Coronary artery (tissue), 2 donors: ENCODE measurements at regions not wholly inside any gene's neighbourhood (a gene's known extent, or its start where the extent isn't known, plus 50 kb on each side); places are given as distances from the start of the nearest gene placed in this dataset.

Experiments
- DNase-seq: peaks from one replicate; pipeline ENCODE4 v3.0.0-alpha.2; 2017; ENCODE audit warnings: low spot score
- H3K27ac ChIP-seq, 2 donors: fragments of 200-600 bp; sonication (generic); one replicate each; pipeline ENCODE4 v1.5.1; 2016 to 2019
- H3K4me3 ChIP-seq: fragments of 200-600 bp; sonication (generic); 2 replicates; pipeline ENCODE4 v1.5.1; 2016; ENCODE audit warnings: mild to moderate bottlenecking, moderate library complexity
- TF ChIP-seq, protein P1 (sequence below): fragments of 200-600 bp; sonication (generic); IDR thresholded peaks from one replicate; pipeline ENCODE4 v1.5.1; 2019; ENCODE audit warnings: antibody characterized with exemption

DNA sequence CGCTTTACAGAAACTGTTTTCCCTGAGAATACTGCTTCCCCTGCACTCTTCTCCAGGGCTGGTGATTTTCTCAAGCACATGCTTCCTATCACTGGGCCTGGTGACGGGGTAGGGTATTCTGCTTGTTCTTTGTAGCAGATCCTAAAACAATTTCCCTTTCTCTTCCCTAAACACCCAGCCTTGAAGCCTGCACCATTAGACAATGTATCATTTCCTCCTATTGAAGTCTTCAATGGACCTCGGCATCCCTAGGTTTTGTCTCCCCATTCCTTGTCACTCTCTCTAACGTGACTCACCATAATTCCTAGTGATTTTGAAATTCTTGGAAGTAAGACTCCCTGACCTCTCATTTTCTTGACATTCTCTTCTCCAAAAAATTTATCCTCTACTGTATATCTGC is 109.5 kb upstream of the GHITM start:
- Histone ChIP-seq H3K27ac (no peak overlapping the region), H3K4me3 (no peak overlapping the region)
- TF ChIP-seq, protein P1, sequence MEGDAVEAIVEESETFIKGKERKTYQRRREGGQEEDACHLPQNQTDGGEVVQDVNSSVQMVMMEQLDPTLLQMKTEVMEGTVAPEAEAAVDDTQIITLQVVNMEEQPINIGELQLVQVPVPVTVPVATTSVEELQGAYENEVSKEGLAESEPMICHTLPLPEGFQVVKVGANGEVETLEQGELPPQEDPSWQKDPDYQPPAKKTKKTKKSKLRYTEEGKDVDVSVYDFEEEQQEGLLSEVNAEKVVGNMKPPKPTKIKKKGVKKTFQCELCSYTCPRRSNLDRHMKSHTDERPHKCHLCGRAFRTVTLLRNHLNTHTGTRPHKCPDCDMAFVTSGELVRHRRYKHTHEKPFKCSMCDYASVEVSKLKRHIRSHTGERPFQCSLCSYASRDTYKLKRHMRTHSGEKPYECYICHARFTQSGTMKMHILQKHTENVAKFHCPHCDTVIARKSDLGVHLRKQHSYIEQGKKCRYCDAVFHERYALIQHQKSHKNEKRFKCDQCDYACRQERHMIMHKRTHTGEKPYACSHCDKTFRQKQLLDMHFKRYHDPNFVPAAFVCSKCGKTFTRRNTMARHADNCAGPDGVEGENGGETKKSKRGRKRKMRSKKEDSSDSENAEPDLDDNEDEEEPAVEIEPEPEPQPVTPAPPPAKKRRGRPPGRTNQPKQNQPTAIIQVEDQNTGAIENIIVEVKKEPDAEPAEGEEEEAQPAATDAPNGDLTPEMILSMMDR, result no peak
- DNase-seq, result no peak

DNA sequence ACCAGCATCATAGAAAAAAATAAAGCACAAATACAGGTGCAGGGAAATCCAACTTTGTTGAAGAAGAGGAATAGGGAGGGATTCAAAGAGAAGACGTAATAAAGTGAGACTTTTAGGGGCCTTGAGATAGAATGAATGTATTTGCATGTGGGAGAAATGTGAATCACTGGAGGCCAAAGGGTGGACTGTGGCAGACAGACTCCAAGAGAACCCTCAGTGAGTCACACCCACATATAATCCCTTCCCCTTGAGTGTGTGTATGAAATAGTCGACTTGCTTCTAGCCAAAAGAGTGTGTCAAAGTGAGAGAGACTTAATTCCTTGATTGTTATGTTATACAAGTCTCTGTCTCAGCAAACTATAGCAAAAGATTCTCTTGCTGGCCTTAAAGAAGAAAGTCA is 101.3 kb upstream of the GHITM start:
- no peak overlapping the region for H3K4me3 ChIP-seq
- H3K27ac ChIP-seq, result no peak overlapping the region
- TF ChIP-seq, protein P1, result no peak
- DNase-seq, result no peak

DNA sequence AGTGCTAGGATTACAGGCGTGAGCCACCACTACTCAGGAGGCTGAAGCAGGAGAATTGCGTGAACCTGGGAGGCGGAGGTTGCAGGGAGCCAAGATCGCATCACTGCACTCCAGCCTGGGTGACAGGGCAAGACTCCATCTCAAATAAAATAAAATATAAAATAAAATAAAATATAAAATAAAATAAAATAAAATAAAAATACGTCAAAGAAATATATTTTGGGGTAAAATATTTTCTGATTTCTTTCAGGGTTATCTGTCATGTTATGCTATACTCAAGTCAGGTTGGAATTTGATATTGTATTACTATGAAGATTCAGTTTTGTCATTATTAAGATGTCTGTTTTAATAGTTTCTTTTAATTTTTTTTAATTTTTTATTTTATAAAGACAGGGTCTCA is 99.4 kb upstream of the GHITM start:
- TF ChIP-seq, protein P1, result no peak
- Histone ChIP-seq H3K4me3 (no peak overlapping the region), H3K27ac (no peak overlapping the region)
- DNase-seq, result no peak

- Histone ChIP-seq H3K4me3 (no peak overlapping the region), H3K27ac (no peak overlapping the region)
- TF ChIP-seq, protein P1, result no peak
- no peak for DNase-seq
These were observed 91.9 kb upstream of the GHITM start for GRCh38 chr10:84047258-84048010.

DNA sequence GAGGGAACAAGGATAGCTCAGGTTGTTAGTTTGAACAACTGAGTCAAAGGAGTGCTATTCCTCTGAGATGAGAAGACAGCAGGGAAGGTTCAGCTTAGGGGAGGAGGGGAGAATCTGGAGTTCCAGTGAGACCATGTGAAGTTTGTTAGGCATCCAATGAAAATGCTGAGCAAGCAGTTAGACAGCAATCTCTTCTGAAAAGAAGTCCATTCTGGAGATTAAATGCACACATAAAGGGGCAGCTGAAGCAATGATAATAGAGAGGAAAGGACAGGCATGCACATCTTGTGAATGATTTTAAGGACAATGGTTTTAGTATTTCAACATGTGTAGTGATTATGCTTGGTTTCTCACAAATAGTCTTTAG is 89.7 kb upstream of the GHITM start:
- no peak overlapping the region for H3K4me3 ChIP-seq
- H3K27ac ChIP-seq, result no peak overlapping the region
- no peak for DNase-seq
- TF ChIP-seq, protein P1, result no peak

DNA sequence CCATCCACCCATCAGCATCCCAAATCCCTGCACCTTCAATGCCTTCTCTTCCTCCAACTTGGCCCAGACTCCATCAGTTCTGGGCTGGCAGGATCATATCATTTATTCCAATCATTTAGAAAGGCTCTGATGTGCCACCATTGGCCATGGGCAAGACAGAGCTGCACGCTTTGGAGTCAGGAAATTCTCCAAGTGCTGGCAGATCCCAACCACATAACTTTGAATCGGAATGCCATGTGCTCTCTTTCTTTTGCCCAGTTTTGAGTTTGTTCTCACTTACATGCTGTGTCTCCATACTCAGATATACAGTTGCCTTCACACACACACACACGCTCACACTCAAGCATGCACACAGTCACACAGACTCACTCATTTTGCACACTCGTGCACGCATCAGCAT is 85.7 kb upstream of the GHITM start:
- Histone ChIP-seq H3K27ac (no peak overlapping the region), H3K4me3 (no peak overlapping the region)
- DNase-seq, result no peak
- TF ChIP-seq, protein P1, result no peak

GRCh38 chr10:84054743-84055142 is 84.6 kb upstream of the GHITM start:
- TF ChIP-seq, protein P1, result no peak
- no peak overlapping the region for H3K27ac ChIP-seq
- no peak for DNase-seq
- no peak overlapping the region for H3K4me3 ChIP-seq
